ENCODE measurements at regions not wholly inside any gene's neighbourhood (a gene's known extent, or its start where the extent isn't known, plus 50 kb on each side); places are given as distances from the start of the nearest gene placed in this dataset.
A peak's percentile ranks its signal among the peaks of the same experiment; 100 is the strongest.

DNA sequence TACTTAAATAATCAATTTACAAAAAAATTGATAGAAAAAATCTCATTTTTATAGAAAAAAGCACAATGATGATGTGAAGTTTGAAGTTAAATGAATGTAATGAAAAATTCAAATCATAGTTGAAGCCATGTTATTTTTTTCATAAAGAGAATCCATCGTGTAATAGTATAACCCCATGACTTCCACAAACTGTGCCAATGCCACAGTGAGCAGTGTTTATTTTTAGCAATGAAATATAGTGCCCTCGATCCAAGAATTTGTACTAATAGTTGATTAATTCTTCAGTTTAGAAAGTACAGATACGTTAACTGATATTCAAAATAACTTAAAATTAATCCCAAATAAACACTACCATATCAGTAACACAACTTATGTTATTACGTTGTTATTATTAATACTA lies 225.9 kb downstream of the PTPRC start:
- no peak for DNase-seq

DNA sequence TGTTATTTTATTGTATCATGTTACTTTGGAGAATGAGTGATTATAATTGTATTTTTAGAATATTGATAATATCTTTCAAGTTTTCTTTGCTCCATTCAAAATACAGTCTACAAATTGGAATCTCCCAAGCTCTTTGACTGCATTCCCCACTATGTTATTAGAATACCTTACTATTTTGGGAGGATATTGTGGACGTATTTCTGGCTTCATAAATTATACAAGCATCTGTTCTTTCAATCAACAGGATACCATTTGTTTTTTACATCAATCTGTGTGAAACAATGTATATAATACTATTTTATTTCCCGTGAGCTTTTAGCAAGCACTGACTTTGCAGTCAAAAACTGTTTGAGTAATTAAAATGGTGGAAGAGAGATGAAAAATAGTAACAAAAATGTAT lies 226.5 kb downstream of the PTPRC start:
- DNase-seq, result no peak

DNA sequence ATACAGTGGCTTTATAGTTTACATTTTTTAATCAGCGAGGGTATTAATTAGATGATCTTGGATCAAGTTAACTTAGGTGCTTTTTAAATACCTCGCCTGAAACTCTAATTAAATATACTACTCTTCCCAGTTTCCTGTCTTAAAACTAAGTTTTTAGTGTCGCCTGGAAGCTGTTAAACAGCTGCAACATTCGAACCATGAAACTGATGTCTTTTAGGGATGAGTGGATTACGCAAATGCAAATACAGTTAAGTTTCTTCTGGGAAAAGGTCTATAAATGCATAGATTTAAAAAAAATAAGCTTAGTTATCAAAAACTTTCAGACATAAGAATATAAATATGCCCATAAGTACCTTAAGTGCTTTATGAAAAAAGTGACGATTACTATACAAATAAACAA lies 228.3 kb downstream of the PTPRC start:
- DNase-seq, result no peak

DNA sequence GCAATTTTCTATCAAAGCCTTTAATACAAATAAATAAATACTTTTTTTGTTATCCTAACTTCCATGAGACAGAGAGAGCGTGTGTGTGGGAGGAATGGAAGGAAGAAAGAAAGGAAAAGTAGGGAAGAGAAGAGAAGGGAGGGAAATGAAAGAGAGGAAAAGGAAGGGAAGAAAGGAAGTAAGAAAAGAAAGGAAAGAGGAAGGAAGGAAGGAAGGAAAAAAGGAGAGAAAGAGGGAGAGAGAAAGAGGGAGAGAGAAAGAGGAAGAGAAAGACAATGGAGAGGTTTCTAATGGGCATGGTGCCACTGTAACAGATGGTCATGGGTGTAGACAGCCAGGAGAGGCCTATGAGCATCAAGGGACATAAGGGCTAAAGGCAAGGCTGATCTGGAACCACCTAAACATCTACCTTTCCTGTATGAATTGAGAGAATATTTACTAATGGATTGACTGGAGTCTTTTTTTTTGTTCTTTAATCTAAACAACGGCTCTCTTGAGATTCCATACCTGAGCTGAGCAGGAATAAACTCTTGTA lies 234.9 kb downstream of the PTPRC start:
- no peak for DNase-seq

DNA sequence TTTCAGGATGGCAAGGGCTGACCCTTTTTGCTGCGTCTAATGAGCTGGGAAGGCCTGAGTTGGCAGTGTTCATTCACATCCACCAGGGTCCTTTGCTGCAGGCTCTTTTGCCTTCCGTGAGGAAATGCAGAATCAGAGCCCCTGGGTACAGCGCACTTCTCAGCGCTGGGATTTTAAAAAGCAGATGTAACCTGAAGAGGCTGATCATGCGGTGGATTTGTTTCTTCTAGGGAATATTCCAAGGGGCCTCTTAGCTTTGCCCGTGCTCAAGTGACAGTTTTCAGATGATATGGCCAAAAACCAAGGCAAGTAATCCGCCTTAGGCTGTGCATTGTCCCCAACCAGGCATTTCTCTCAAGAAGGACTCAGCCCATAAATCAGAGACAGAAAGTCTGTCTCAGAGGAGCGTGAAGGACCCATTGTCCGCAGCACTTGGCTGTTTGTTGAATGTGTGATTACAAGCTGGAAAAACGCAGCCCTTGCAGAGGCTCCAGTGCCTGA lies 237.6 kb downstream of the PTPRC start:
- peak; percentile 41 for DNase-seq

DNA sequence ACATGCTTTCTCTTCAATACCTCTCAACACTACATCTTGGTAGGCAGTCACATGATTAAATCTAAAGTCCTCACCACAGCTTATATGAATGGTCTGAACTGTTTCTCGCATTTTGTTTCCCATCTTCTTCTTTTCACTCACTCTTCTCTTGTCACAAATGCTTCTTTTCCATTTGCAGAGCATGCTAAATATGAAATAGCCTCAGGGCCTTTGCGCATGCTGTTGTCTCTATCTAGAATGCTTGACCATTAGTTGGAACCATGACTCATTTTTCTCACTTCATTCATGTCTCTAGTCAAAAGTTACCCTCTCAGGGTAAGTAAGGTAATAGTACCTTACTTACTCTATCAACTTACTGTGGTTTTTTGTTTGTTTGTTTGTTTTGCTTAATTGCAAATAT lies 239.7 kb downstream of the PTPRC start:
- no peak for DNase-seq

DNA sequence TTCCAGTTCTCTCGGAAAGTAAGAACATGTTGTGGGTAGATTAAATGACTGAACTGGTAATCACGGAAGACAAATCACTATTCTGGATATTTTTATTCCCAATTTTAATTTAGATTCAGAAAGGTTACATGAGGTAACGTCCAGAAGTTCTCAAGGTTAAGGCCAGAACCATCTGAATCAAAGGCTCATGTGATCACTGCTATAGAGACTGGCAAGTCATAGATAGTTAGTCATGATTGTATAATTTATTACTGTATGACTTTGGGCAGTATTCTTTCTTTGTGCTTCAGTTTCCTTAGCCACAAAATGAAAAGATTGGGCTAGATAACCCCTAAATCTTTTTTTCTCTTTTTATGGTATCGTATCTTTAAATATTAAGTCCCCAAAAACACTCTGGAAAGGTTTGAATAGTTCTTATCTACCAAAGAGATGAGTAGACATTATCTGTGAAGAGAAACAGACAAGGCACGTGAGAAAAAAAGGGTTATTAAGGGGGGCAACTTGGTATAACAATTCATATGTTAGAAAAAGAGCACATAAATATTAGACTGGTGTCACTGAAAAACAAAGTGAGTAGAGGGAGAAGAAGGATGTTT lies 241.0 kb downstream of the PTPRC start:
- no peak for DNase-seq

DNA sequence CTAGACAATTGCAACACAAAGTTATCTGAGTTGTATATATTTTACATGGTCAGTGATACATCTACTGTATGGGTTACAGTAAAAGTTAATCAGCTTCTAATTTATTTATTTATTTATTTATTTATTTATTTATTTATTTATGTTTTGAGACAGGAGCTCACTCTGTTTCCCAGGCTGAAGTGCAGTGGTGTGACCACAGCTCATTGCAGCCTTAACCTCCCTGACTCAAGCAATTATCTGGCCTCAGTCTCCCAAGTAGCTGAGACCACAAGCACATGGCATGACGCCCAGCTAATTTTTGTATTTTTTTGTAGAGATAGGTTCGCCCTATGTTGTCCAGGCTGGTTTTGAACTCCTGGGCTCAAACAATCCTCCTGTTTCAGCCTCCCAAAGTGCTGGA lies 241.6 kb downstream of the PTPRC start:
- DNase-seq, result no peak

DNA sequence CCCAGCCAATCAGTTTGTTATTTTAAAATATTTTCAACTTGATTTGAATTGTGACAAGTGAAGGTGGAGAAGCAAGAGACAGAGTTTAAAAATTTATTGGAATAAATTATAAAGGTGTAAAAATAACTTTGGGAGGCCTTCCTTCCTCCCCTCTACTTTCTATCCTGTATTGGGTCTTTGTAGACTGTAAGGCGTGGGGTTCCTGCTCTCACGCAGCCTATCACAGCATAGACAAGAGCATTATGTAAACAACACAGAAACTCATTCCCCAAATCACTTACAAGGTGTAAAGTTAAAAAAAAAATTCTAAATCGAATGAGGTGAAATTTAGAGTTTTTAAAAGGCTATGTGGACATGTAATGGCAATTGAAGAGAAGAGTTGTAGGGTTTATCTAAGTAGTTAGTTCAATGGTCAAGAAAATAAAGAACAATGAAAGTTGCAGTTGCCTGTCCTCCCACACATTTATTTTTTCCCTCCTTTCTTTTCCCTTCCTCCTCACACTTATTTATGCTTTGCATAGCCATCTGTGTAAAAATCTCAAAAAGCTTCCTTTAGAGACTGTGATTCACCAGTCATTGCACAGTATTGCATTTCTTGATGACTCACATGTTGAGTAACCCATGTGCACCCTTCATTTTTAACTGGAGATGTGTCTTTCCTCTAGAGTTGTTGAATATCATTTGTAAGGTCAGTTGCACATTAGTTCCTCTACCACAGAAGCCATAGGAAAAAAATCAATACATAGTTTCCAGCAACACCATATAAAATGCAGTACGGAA lies 242.2 kb downstream of the PTPRC start:
- DNase-seq, result no peak

DNA sequence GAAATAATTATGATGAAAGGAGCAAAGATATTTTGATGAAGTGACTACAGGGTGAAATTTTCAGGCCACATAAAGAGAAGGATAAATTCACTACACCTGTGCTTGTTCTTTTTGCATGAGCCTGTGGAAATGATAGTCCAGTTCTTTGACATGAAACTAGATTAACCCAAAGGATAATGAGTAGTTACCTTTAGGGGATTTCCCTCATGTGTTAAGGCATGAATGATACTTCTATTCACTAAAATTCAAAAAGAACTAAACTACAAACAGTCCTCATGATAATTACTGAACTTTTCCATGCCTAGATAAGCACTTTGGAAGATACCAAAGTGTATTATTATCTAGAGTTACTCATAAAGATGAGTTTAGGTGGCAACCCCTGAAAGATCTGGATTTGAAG lies 244.3 kb downstream of the PTPRC start:
- no peak for DNase-seq

DNA sequence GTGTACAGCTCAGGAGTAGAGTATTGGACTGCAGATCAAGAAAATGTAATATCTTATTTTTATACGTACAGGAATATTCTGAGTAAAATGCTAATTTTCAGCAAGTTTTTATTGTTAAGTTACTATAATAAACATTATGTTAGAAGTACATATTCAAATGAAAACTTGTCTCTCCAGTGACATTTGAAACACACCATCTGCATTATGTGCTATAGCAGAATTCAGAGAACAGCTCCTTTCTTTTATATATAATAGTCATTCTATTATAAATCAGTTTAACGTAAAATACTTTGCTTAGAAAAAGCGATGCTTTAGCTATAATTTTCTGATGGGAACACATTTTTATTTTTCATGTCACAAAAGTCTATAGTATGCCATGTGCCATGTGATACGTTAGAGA lies 249.0 kb downstream of the PTPRC start:
- DNase-seq, result no peak

DNA sequence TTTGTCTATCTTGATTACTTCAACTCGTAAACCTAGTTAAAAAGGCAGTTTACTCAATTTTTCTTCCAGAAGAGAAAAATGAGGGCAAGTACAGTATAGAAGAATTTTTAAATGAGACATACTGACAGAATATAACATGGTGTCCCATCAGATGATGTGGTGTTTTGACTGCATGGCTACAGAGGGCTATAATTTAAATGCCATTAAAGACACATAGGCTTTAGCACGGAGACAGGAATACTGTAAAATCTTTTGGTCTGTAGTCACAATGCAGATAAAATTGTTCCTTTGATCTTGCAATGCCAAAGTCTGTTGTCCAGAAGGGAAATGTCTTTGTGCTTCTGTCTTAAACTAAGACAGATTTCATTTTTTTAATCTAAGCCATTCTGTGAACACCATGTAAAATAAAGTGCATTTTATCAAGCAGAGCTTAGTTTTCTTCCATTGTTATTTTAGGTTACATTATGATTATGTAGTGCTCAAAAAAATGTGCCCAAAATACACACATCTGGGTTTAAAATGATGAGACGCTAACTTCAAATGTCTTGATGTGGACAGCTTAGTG lies 249.6 kb downstream of the PTPRC start:
- DNase-seq, result no peak

DNA sequence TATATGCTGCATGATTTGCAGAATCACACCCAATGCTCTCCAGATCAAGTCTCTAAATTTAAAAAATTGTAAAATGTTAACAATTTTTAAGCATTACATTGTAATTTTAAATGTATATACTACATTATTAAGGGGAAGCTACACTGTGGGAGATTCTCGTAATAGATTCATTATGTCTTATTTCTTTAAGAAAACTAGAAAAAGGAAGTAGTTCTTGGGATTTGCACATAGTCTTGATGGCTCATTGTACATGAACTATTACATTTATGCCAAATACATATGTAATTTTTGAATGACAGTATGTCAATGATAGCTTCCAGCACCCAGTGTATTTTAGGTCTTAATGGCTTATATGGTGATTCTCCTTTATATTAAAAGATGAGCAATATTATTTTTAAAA lies 250.3 kb downstream of the PTPRC start:
- no peak for DNase-seq

DNA sequence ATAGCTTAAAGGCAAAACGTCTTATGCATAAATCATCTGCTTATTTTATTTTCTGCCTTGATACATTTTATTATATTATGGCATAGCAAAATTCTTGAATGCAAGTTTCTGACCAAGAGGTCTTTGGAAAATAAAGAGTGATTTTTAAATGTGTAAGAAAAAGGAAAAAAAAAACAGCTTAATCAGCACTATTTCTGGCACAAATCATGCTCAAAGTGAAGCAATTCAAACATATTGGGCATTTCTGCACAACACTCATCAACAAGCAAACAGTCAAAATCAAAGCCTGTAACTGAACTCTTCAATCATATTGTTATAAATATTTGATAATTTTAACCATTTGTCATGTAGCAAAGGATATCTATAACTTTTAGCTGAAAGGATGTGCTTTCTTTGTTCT lies 250.9 kb downstream of the PTPRC start:
- DNase-seq, result no peak

DNA sequence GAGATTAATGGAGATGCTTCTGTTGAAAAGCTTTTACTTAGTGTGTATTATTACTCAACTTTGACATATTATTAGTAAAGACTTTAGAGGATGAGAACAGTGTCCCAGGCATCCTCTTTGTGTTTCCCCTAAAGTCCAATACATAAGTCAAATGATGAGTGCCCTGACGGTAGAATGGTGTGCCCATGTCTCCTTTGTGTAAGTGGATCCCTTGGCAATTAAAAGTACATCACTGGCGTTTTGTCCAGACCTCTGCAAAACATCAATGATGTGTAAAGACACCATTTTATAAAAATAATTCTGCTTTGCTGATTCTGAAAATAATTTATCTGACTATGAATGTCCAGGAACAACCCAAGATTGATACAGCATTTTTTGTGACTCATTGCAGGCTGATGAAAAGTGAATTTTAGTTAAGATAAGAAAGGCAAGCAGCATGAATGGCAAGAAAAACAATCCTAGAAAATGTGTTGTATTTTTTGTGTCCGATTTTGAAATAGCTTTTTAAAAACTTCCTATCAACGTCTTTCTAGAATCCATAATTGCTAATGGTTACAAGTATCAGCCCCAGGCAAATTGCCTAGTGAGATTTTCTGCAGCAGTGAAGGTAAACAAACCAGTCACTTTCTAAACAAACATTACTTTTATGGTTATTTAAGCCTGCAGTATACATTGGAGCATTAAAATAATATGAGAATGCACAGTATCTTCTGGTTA lies 251.5 kb downstream of the PTPRC start:
- DNase-seq, result no peak

DNA sequence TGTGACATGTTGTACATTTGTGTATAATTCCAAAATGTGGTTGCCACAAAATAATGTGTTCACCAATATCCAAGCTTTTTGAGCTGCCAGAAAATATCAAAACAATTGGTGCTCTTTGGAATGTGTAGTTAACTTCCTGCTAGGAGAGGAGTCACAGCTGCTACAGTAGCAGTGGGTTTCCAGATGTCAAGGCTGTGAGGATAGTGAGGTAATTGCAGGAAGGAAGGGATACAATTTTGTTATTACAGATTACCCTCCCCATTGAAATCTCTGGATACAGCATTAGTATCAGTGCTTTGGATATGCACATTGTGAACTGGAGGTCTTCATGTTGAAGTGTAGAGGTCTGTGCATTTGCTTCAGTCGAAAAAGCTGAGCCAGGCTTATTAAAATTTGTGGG lies 253.2 kb downstream of the PTPRC start:
- no peak for DNase-seq

DNA sequence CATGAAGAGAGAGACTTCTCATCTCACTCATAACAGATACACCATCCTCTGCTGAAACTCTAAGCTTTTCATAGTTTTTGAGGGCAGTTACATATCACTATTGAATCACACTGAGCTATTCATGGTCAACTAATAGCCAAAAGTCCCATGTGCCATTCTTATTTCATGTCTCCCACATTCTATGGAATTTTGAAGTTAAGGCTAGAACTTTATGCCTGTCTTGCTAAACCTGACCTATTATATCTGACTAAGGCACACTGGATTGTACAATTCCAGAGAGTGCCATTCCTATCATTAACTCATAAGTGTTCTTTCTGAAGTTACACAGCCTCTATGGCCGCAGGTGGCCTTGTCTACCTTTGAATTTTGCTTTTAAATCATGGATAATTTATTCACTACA lies 254.3 kb downstream of the PTPRC start:
- DNase-seq, result no peak

DNA sequence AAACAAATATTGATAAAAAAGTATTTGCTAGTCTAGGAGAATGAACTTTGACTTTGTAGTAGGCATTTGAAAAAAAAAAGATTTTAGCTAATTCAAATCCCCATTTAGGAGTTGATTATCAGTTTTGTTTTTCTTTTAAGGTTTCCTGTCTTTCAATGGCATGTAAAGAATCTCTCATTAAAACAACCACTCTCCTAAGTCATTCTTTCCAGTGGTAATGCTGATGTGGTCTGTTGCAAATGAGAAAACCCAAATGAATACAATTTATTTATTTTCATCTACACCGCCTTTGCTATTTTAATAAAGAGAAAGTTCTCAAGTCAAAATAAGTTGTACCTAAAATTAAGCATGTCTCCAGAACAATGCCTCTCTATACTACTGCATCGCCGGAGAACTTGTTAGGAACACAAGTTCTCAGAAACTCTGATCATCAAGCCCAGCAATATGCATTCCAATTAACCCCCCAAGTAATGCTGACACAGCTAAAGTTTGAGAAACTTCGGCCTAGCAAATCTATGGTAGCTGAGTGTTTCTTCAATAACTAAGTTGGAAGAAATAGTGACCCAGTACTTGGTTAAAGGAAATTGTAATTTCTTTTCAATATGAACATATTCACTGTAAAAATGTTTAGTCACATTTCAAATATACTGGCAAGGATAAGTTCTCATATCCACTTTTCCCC lies 255.1 kb downstream of the PTPRC start:
- DNase-seq, result no peak

DNA sequence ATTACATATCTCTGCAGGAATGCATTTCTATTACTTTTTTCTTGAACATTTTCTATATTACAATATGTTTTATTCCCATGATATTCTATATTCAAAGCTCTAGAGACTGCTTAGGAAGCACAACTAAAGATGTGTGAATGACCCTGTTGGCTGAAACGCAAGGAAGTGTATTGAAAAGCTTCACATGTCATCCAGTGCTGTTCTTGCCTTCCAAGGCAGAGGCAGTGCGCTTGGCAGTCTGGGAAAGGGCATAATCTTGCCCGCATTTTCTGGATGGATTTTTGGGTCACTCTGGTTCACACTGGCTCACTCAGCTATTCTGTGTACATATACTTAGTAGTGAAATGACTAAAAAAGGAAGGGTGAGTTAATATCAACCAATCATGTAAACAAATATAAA lies 262.4 kb downstream of the PTPRC start:
- no peak for DNase-seq

DNA sequence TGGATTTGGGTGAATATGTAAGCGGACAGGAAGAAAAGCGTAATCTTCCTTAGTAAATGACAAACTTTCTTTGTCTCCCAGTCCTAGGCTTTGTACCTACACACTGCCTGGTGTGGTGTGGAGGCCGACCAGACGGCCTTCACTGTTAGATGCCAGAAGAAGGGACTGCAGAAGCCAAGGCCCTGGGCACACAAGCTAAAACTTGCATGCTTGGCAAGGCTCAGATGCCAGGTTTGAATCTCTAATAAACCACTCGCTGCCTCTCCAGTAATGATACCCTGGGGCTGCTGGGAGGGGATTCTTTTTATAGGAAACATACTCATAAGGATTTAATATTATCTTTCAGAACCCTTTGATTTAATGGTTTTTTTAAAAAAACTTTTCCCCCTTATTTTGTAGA lies 263.8 kb downstream of the PTPRC start:
- no peak for DNase-seq

DNA sequence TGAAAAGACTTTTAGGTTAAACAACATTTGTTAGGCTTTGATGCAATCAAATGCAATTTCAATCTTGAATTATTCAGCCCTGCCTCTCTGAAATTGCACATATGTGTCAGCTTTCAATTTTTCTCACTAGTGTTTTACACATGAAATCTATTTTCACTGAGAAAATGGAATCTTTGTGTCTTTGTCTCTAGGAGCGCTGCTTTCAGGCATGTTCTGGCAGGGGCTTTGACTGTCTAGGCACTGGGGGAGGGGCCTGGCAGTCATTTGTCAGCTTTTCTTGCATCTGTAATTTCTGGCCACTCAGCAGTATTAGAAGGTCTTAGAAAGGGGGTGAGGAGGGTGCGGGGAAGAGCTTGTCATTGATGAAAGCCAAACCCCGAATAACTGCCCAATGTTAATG lies 264.4 kb downstream of the PTPRC start:
- no peak for DNase-seq

DNA sequence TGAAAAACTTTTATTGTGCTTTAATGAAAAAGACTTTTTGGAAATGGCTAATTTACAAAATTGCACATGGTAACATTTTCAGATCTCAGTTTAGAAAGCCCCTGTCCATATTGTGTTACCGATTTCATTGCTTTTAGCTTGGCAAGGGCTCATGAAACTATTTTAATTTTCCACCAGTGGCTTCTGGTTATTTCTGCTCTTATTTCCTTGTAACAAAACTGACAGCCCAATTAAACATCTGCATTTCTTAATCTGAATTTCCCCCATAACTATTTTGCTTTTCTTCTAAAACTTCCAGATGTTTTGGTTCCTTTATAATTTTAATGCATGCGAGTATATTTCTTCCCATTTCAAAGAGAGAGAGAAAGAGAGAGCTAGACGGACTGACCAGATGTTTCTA lies 264.8 kb downstream of the PTPRC start:
- no peak for DNase-seq
